ENCODE measurements at regions not wholly inside any gene's neighbourhood (a gene's known extent, or its start where the extent isn't known, plus 50 kb on each side); places are given as distances from the start of the nearest gene placed in this dataset.

DNA sequence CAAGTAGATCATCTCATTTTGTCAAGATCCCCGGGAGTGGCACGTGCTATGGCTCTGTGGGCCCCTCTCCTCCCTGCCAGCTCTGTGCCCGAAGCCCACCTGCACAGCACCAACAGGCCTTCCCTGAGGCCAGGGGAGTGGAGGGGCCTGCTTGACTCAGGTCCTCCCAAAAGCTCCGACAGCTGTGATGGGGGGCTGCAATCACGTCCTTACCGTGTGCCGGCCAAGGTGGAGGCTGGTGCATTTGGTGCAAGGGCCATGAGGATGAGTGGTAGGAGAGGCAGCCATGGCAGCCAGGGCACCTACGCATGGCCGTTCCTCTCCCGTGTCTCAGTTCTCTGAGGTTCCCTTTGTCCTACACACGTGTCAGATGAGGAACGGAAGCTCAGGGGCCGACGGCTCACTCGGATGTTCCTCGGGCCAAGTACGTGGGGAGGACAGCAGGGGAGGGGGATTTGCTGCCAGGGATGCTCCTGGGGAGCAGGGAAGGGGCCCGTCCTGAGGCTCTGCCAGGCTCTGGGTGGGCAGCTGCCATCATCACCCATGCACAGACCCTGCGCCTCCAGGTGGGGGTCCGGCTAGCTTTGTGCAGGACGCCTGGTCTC is 95.8 kb downstream of the HMX1 start:
- TF ChIP-seq POLR2A (IDR thresholded peaks at IDR 0.05): no peak
- TF ChIP-seq, protein P1, sequence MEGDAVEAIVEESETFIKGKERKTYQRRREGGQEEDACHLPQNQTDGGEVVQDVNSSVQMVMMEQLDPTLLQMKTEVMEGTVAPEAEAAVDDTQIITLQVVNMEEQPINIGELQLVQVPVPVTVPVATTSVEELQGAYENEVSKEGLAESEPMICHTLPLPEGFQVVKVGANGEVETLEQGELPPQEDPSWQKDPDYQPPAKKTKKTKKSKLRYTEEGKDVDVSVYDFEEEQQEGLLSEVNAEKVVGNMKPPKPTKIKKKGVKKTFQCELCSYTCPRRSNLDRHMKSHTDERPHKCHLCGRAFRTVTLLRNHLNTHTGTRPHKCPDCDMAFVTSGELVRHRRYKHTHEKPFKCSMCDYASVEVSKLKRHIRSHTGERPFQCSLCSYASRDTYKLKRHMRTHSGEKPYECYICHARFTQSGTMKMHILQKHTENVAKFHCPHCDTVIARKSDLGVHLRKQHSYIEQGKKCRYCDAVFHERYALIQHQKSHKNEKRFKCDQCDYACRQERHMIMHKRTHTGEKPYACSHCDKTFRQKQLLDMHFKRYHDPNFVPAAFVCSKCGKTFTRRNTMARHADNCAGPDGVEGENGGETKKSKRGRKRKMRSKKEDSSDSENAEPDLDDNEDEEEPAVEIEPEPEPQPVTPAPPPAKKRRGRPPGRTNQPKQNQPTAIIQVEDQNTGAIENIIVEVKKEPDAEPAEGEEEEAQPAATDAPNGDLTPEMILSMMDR (IDR thresholded peaks at IDR 0.05): no peak
